ENCODE measurements at regions not wholly inside any gene's neighbourhood (a gene's known extent, or its start where the extent isn't known, plus 50 kb on each side); places are given as distances from the start of the nearest gene placed in this dataset.
"Not testable (repeated sequence)": the region's sequence is repeated elsewhere in the genome, so short reads cannot be mapped to it uniquely, and the experiment has no call there.

- TF ChIP-seq CTCF, POLR2A (IDR thresholded peaks at IDR 0.05): not testable (repeated sequence)
These were observed 181.6 kb upstream of the IRF2BP2 start for GRCh38 chr1:234791615-234792014.

Data from uterus (tissue), 2 donors.